CD14-positive monocyte (primary cell): ENCODE measurements at regions not wholly inside any gene's neighbourhood (a gene's known extent, or its start where the extent isn't known, plus 50 kb on each side); places are given as distances from the start of the nearest gene placed in this dataset.

Experiments
- DNase-seq, 3 donors: peaks; one replicate each; pipeline ENCODE4 v3.0.0-alpha.2; 2011 to 2022
- H2AFZ ChIP-seq: 2 replicates; pipeline ENCODE4 v1.6.0; 2012; ENCODE audit warnings: mild to moderate bottlenecking, low read depth, low read length, inconsistent platforms; ENCODE audit not compliant: insufficient read depth, poor library complexity, severe bottlenecking
- H3K27ac ChIP-seq, 2 donors: 1 replicate in 1 of 2; 2 replicates in 1 of 2; pipeline ENCODE4 v1.5.1; 2012 to 2013; ENCODE audit warnings: low read length in 2 of 2, control low read depth in 1 of 2, inconsistent platforms in 1 of 2, low read depth in 1 of 2, mild to moderate bottlenecking in 1 of 2
- H3K27me3 ChIP-seq, 2 donors: one replicate each; pipeline versions ENCODE4 v1.6.0 to v1.6.1; 2011 to 2013; ENCODE audit warnings: low read length in 2 of 2; ENCODE audit not compliant: control insufficient read depth in 2 of 2, insufficient read depth in 2 of 2
- H3K36me3 ChIP-seq, 2 donors: replicated peaks in 1 of 2; 1 replicate in 1 of 2; 2 replicates in 1 of 2; pipeline versions ENCODE4 v1.5.1 to v1.6.1; 2012 to 2013; ENCODE audit warnings: low read length in 2 of 2, control low read depth in 1 of 2, inconsistent platforms in 1 of 2, mild to moderate bottlenecking in 1 of 2; ENCODE audit not compliant: insufficient read depth in 2 of 2, control insufficient read depth in 1 of 2
- H3K4me1 ChIP-seq, 2 donors: 1 replicate in 1 of 2; 2 replicates in 1 of 2; pipeline versions ENCODE4 v1.5.1 to v1.6.1; 2012 to 2013; ENCODE audit warnings: low read length in 2 of 2, control low read depth in 1 of 2, inconsistent platforms in 1 of 2, mild to moderate bottlenecking in 1 of 2, moderate library complexity in 1 of 2; ENCODE audit not compliant: insufficient read depth in 2 of 2, control insufficient read depth in 1 of 2
- H3K4me2 ChIP-seq: replicated peaks from 2 replicates; pipeline ENCODE3; 2012; ENCODE audit warnings: low read length, moderate library complexity, mild to moderate bottlenecking; ENCODE audit not compliant: poor library complexity, severe bottlenecking; ENCODE audit errors: extremely low read depth
- H3K4me3 ChIP-seq, 3 experiments: fragments of 200-600 bp in 1 of 3; sonication (generic) in 1 of 3; replicated peaks in 1 of 3; 1 replicate in 2 of 3; 2 replicates in 1 of 3; pipeline ENCODE4 v1.5.1; 2011 to 2013; ENCODE audit warnings: low read length in 3 of 3, mild to moderate bottlenecking in 3 of 3, control low read depth in 2 of 3, low read depth in 2 of 3, inconsistent platforms in 1 of 3, moderate library complexity in 1 of 3
- H3K79me2 ChIP-seq: 2 replicates; pipeline ENCODE4 v1.6.0; 2012; ENCODE audit warnings: mild to moderate bottlenecking, control low read depth, inconsistent platforms, low read length, moderate library complexity; ENCODE audit not compliant: insufficient read depth
- H3K9ac ChIP-seq: 2 replicates; pipeline ENCODE4 v1.6.0; 2017; ENCODE audit warnings: low read length, mild to moderate bottlenecking; ENCODE audit not compliant: insufficient read depth, poor library complexity, severe bottlenecking
- H3K9me3 ChIP-seq, 2 donors: replicated peaks in 1 of 2; 1 replicate in 1 of 2; 2 replicates in 1 of 2; pipeline versions ENCODE4 v1.5.1 to v1.6.1; 2012 to 2013; ENCODE audit warnings: low read length in 2 of 2, control low read depth in 1 of 2; ENCODE audit not compliant: control insufficient read depth in 1 of 2, insufficient read depth in 1 of 2
- H4K20me1 ChIP-seq: 2 replicates; pipeline ENCODE4 v1.6.0; 2012; ENCODE audit warnings: mild to moderate bottlenecking, low read length, control low read depth, moderate library complexity; ENCODE audit not compliant: insufficient read depth
- H3K27ac Mint-ChIP-seq, 7 donors: one replicate each; pipeline ENCODE4 v1.8.0; 2020; ENCODE audit warnings: mild to moderate bottlenecking in 7 of 7, mixed read lengths in 7 of 7, moderate library complexity in 6 of 7, inconsistent platforms in 2 of 7
- H3K27me3 Mint-ChIP-seq, 3 donors: one replicate each; pipeline ENCODE4 v1.8.0; 2021 to 2022; ENCODE audit warnings: low read depth in 3 of 3, mild to moderate bottlenecking in 3 of 3, mixed read lengths in 3 of 3, moderate library complexity in 3 of 3, inconsistent platforms in 1 of 3
- H3K36me3 Mint-ChIP-seq, 2 donors: one replicate each; pipeline ENCODE4 v1.8.0; 2020; ENCODE audit warnings: mixed read lengths in 2 of 2, inconsistent platforms in 1 of 2, mild to moderate bottlenecking in 1 of 2
- H3K4me1 Mint-ChIP-seq: one replicate; pipeline ENCODE4 v1.8.0; 2020; ENCODE audit warnings: mild to moderate bottlenecking, mixed read lengths
- H3K4me3 Mint-ChIP-seq, 2 donors: one replicate each; pipeline ENCODE4 v1.8.0; 2020; ENCODE audit warnings: mild to moderate bottlenecking in 2 of 2, mixed read lengths in 2 of 2, moderate library complexity in 1 of 2
- H3K9me3 Mint-ChIP-seq, 7 donors: one replicate each; pipeline ENCODE4 v1.8.0; 2020 to 2022; ENCODE audit warnings: mixed read lengths in 7 of 7, mild to moderate bottlenecking in 6 of 7, moderate library complexity in 6 of 7, inconsistent platforms in 2 of 7
- CTCF ChIP-seq: fragments of 200-600 bp; IDR thresholded peaks from one replicate; pipeline ENCODE4 v1.8.0; 2022; ENCODE audit warnings: antibody characterized with exemption, mild to moderate bottlenecking
- WGBS: methylation state at CpG from one replicate; pipeline ENCODE4 v1.1.5; 2013; ENCODE audit warnings: missing lambda C conversion rate; ENCODE audit not compliant: insufficient coverage; 5-methylcytosine and 5-hydroxymethylcytosine counted together
- intact Hi-C, 2 donors: fragments of 100-400 bp; cut with micrococcal nuclease; formaldehyde crosslinking; loops; one replicate each; pipeline versions ENCODE4 v1.15.0 to v1.15.1; 2023

- no peak for TF ChIP-seq CTCF
- Mint-ChIP-seq H3K4me1 (peaks cover 12% of the 10 kb centered on the region), H3K4me3 (no peak overlapping the region), H3K36me3 (no peaks in the 10 kb centered on the region), H3K27me3 (peaks cover 0 to 3% (median 1%) of the 10 kb centered on the region in 3 donors), H3K9me3 (peaks cover 0 to 1% (median 0%) of the 10 kb centered on the region in 7 donors), H3K27ac (no peak overlapping the region)
- Histone ChIP-seq H3K36me3 (no peaks in the 10 kb centered on the region), H3K4me1 (peaks cover 0 to 10% of the 10 kb centered on the region in 2 donors), H4K20me1 (no peaks in the 10 kb centered on the region), H3K9ac (no peak overlapping the region), H3K9me3 (no peaks in the 10 kb centered on the region), H3K27ac (no peak overlapping the region), H3K4me3 (no peak overlapping the region), H3K79me2 (no peaks in the 10 kb centered on the region), H3K27me3 (no peaks in the 10 kb centered on the region), H3K4me2 (no peak overlapping the region), H2AFZ (peak overlapping the region; percentile 23)
- intact Hi-C loops = no loop called here
- no peak for DNase-seq
- WGBS = 90% methylated on average over 7 of the region's 9 CpGs
Measured at GRCh38 chr3:117131259-117131658, 421.7 kb downstream of the TUSC7 start.

GRCh38 chr3:117133066-117133465 is 423.5 kb downstream of the TUSC7 start:
- no peaks in the 10 kb centered on the region for H3K9me3 ChIP-seq
- no peaks in the 10 kb centered on the region for H3K36me3 Mint-ChIP-seq
- no peak overlapping the region for H3K4me3 ChIP-seq
- H2AFZ ChIP-seq = no peak overlapping the region
- no peaks in the 10 kb centered on the region for H3K27me3 ChIP-seq
- intact Hi-C loops = no loop called here
- H3K36me3 ChIP-seq = no peaks in the 10 kb centered on the region
- peaks cover 0 to 10% of the 10 kb centered on the region in 2 donors for H3K4me1 ChIP-seq
- no peak overlapping the region for H3K27ac ChIP-seq
- no peak overlapping the region for H3K4me3 Mint-ChIP-seq
- no peaks in the 10 kb centered on the region for H4K20me1 ChIP-seq
- H3K27ac Mint-ChIP-seq = peak overlapping the region in 1 of 7 donors; percentile 1
- H3K79me2 ChIP-seq = no peaks in the 10 kb centered on the region
- peaks cover 0 to 1% (median 0%) of the 10 kb centered on the region in 7 donors for H3K9me3 Mint-ChIP-seq
- DNase-seq = no peak
- 100% methylated on average over 1 of the region's 1 CpG for WGBS
- H3K9ac ChIP-seq = no peak overlapping the region
- H3K4me1 Mint-ChIP-seq = peaks cover 12% of the 10 kb centered on the region
- H3K27me3 Mint-ChIP-seq = peaks cover 0 to 1% (median 0%) of the 10 kb centered on the region in 3 donors
- no peak overlapping the region for H3K4me2 ChIP-seq
- TF ChIP-seq CTCF = no peak
